ENCODE measurements at regions not wholly inside any gene's neighbourhood (a gene's known extent, or its start where the extent isn't known, plus 50 kb on each side); places are given as distances from the start of the nearest gene placed in this dataset.

GRCh38 chr13:50326271-50326670, 311.0 kb downstream of the KCNRG start:
- Histone ChIP-seq H3K4me2 (ENCODE audit: low read depth, low read length, poor library complexity, severe bottlenecking) (no peak overlapping the region), H3K27me3 (ENCODE audit: low read length) (no peaks in the 10 kb centered on the region), H3K36me3 (ENCODE audit: low read length) (no peaks in the 10 kb centered on the region), H3F3A (ENCODE audit: insufficient read depth) (no peaks in the 10 kb centered on the region), H3K27ac (ENCODE audit: low read depth, low read length) (no peak overlapping the region), H4K20me1 (ENCODE audit: low read depth, low read length) (no peaks in the 10 kb centered on the region), H3K9me2 (replicated peaks; ENCODE audit: insufficient read depth, low read length) (no peaks in the 10 kb centered on the region), H2AFZ (ENCODE audit: low read depth, low read length, severe bottlenecking) (no peak overlapping the region), H3K9ac (ENCODE audit: low read length) (no peak overlapping the region), H3K4me3 (ENCODE audit: insufficient read depth, low read length, poor library complexity, severe bottlenecking) (no peak overlapping the region), H3K79me2 (ENCODE audit: insufficient read depth, low read length) (no peaks in the 10 kb centered on the region), H3K9me3 (ENCODE audit: insufficient read depth, low read length) (no peaks in the 10 kb centered on the region)
- TF ChIP-seq CTCF (IDR thresholded peaks at IDR 0.05; ENCODE audit: insufficient read depth, low read length, poor library complexity, severe bottlenecking) (no peak), EZH2phosphoT487 (conservative IDR thresholded peaks at IDR 0.05; ENCODE audit: low read length) (no peak)

- Histone ChIP-seq H3F3A (ENCODE audit: insufficient read depth) (no peaks in the 10 kb centered on the region), H3K27ac (ENCODE audit: low read depth, low read length) (no peak overlapping the region), H3K4me3 (ENCODE audit: insufficient read depth, low read length, poor library complexity, severe bottlenecking) (no peak overlapping the region), H3K9me3 (ENCODE audit: insufficient read depth, low read length) (no peaks in the 10 kb centered on the region), H3K9ac (ENCODE audit: low read length) (no peak overlapping the region), H3K36me3 (ENCODE audit: low read length) (no peaks in the 10 kb centered on the region), H3K9me2 (replicated peaks; ENCODE audit: insufficient read depth, low read length) (no peaks in the 10 kb centered on the region), H3K27me3 (ENCODE audit: low read length) (no peaks in the 10 kb centered on the region), H4K20me1 (ENCODE audit: low read depth, low read length) (no peaks in the 10 kb centered on the region), H3K4me2 (ENCODE audit: low read depth, low read length, poor library complexity, severe bottlenecking) (no peak overlapping the region), H3K79me2 (ENCODE audit: insufficient read depth, low read length) (no peaks in the 10 kb centered on the region), H2AFZ (ENCODE audit: low read depth, low read length, severe bottlenecking) (no peak overlapping the region)
- TF ChIP-seq EZH2phosphoT487 (conservative IDR thresholded peaks at IDR 0.05; ENCODE audit: low read length) (no peak), CTCF (IDR thresholded peaks at IDR 0.05; ENCODE audit: insufficient read depth, low read length, poor library complexity, severe bottlenecking) (no peak)
Observed at GRCh38 chr13:50326811-50327210, 311.6 kb downstream of the KCNRG start.

GRCh38 chr13:50334115-50334778, 319.0 kb downstream of the KCNRG start:
- no peaks in the 10 kb centered on the region for H3K9me2 ChIP-seq (replicated peaks; ENCODE audit: insufficient read depth, low read length)
- no peaks in the 10 kb centered on the region for H3K9me3 ChIP-seq (ENCODE audit: insufficient read depth, low read length)
- H3K4me2 ChIP-seq (ENCODE audit: low read depth, low read length, poor library complexity, severe bottlenecking), result no peak overlapping the region
- no peak overlapping the region for H3K27ac ChIP-seq (ENCODE audit: low read depth, low read length)
- H4K20me1 ChIP-seq (ENCODE audit: low read depth, low read length), result no peaks in the 10 kb centered on the region
- H3F3A ChIP-seq (ENCODE audit: insufficient read depth), result no peaks in the 10 kb centered on the region
- H3K27me3 ChIP-seq (ENCODE audit: low read length), result no peaks in the 10 kb centered on the region
- H3K4me3 ChIP-seq (ENCODE audit: insufficient read depth, low read length, poor library complexity, severe bottlenecking), result no peak overlapping the region
- TF ChIP-seq EZH2phosphoT487 (conservative IDR thresholded peaks at IDR 0.05; ENCODE audit: low read length) (no peak), CTCF (IDR thresholded peaks at IDR 0.05; ENCODE audit: insufficient read depth, low read length, poor library complexity, severe bottlenecking) (no peak)
- H3K79me2 ChIP-seq (ENCODE audit: insufficient read depth, low read length), result no peaks in the 10 kb centered on the region
- no peak overlapping the region for H3K9ac ChIP-seq (ENCODE audit: low read length)
- H3K36me3 ChIP-seq (ENCODE audit: low read length), result no peaks in the 10 kb centered on the region
- no peak overlapping the region for H2AFZ ChIP-seq (ENCODE audit: low read depth, low read length, severe bottlenecking)

All from SU-DHL-6 (cell line).